Loucy (cell line): ENCODE measurements at regions not wholly inside any gene's neighbourhood (a gene's known extent, or its start where the extent isn't known, plus 50 kb on each side); places are given as distances from the start of the nearest gene placed in this dataset.

ENCODE experiments used
- EZH2phosphoT487 ChIP-seq: fragments of 200-600 bp; IDR thresholded peaks from 2 replicates; pipeline ENCODE4 v1.6.1; 2018; ENCODE audit warnings: antibody characterized with exemption, mild to moderate bottlenecking, moderate library complexity, borderline replicate concordance
- TF ChIP-seq, protein P1 (sequence below): fragments of 200-600 bp; sonication (generic); conservative IDR thresholded peaks from 2 replicates; pipeline ENCODE4 v1.5.1; 2014; ENCODE audit warnings: mild to moderate bottlenecking, antibody characterized with exemption, low read length

- TF ChIP-seq, protein P1, sequence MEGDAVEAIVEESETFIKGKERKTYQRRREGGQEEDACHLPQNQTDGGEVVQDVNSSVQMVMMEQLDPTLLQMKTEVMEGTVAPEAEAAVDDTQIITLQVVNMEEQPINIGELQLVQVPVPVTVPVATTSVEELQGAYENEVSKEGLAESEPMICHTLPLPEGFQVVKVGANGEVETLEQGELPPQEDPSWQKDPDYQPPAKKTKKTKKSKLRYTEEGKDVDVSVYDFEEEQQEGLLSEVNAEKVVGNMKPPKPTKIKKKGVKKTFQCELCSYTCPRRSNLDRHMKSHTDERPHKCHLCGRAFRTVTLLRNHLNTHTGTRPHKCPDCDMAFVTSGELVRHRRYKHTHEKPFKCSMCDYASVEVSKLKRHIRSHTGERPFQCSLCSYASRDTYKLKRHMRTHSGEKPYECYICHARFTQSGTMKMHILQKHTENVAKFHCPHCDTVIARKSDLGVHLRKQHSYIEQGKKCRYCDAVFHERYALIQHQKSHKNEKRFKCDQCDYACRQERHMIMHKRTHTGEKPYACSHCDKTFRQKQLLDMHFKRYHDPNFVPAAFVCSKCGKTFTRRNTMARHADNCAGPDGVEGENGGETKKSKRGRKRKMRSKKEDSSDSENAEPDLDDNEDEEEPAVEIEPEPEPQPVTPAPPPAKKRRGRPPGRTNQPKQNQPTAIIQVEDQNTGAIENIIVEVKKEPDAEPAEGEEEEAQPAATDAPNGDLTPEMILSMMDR, result no peak
- TF ChIP-seq EZH2phosphoT487, result no peak
These were observed 251.8 kb downstream of the ZNF608 start for GRCh38 chr5:124494540-124495116.
